ENCODE measurements at regions not wholly inside any gene's neighbourhood (a gene's known extent, or its start where the extent isn't known, plus 50 kb on each side); places are given as distances from the start of the nearest gene placed in this dataset.

DNA sequence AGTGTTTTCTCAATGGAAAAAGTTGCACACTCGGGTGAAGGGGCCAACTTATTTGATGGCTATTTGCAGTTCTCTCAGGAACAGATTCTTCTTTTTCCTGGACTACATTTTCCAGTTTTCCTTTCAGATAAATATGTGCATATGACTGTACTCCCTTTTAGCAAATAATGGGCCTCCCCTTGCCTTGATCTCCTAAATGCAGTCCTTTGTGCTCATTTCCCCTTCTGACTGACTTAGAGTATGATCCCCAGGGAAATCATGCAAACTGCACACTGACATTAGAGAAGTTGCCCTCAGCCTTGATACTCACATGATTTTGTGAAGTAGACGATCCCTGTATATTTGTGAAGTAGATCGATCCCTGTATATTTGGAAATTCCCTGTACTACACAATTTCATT lies 492.9 kb upstream of the NOVA1 start:
- no peak for DNase-seq (ENCODE audit: low read depth in 2 of 2)

DNA sequence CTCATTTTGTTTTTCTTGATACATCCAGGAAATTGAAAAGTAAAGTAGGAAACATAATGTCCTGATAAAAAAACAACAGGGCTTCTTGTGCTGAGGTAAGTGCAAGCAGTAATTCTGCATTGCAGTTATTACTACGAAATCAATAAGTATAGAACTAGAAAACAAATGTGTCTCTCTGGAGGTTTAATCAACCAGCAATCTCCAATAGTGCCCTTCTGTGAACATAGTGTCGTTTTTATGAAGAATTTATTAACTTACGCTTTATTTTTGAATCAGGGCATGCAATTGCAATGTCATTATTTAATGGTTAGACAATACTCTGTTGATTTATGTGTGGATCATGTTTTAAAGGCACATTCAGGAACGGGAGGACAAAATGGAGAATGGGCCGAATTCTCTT lies 494.1 kb upstream of the NOVA1 start:
- no peak for DNase-seq (ENCODE audit: low read depth in 2 of 2)

DNA sequence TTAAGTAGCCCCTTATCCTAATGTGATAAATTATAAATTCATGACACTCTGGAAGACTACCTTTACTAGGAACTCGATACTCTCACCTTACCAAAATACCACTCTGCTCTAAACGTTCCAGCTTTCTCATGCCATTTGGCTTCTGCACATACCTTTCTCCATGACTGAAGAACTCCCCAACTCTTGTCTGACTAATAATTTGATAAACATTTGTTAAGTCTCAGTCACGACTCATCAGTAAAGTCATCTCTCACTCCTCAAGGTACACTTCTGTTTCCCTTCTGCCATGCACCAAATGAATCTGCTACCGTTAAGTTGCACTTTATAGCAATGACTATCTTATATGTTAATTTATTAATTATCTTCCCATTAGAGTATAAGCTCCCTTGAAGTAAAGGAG lies 498.3 kb upstream of the NOVA1 start:
- DNase-seq (ENCODE audit: low read depth in 2 of 2) = no peak

DNA sequence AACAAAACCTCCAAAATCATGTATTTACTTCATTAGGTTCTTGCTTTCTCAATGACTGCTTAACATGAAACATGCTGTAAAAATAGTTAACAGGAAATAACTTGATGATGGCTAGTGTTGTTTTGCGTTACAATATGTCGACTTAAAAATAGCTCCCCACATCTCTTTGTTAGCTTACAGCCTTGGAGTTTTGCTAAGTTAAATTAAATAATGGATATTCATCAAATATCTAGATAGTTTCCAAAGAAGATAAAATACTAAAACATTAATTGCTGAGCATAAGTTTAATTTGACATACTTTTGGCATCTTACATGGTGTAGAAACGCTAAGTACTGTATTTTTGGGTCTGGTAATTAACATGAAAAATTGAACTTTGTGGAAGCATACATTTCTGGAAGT lies 500.6 kb upstream of the NOVA1 start:
- no peak for DNase-seq (ENCODE audit: low read depth in 2 of 2)

DNA sequence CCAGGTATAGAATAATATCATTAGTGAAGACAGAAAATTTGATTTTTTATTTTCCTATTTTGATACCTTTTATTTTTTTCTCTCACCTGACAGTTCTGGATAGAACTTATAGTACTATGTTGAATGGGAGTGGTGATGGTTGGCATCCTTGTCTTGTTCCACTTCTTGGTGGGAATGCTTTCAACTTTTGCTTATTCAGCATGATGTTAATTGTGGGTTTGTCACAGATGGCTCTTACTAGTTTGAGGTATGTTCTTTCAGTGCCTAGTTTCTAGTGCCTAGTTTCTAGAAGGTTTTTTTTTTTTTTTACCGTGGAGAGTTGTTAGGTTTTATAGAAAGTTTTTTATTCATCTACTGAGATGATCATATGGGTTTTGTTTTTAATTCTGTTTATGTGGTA lies 516.3 kb upstream of the NOVA1 start:
- no peak for DNase-seq (ENCODE audit: low read depth in 2 of 2)

DNA sequence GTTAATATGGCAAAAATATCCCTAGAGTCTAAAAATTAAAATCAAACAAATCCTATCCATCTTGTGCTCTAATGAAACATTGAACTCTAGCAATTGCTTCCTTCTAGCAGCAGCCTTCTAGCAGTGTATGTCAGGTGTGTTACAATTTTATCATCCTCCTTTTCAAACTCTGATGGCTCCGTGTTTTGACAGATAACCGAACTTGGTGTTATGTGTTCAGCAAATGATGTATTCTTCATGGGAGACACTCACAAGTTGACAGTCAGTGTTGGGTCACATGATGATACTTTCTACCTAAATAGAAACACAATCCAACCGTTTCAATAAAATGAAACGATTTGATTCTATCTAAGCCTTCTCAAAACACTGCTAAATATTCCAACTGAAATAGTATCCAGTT lies 525.3 kb upstream of the NOVA1 start:
- DNase-seq (ENCODE audit: low read depth in 2 of 2) = no peak

DNA sequence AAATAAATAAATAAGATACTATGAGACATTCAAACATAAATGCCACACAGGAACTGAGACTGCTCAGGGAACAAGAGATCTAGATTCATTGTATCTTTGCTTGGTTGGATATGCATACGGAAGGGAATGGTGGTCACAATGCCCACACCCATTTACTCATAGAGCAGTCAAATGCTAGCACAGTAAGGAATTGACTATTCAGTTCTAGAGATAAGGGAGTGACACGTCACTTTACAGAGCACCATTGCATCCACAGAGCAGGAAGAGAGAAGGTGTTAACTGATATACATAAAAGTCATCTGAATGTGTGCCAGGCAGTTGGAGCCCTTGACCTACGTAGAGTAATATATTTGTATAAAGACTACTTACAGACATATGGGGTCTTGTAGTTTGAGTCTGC lies 530.0 kb upstream of the NOVA1 start:
- no peak for DNase-seq (ENCODE audit: low read depth in 2 of 2)

DNA sequence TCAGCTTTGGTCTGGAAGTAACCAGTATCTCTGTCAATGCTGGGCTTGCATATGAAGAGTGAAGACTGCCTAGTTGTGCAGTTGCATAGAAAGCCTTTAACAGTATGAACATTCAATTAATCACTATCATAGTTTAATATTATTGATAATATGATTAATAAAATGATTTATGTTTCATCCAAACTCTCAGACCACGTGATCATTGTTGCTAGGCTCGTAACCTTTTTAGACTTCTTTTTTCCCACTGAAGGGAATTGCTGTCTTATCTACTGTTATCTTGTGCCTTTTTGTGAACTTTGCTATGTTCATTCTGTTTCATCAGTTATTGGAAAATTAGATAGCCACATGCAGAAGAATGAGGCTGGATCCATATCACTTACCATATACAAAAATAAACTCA lies 536.4 kb upstream of the NOVA1 start:
- DNase-seq (ENCODE audit: low read depth in 2 of 2) = no peak

DNA sequence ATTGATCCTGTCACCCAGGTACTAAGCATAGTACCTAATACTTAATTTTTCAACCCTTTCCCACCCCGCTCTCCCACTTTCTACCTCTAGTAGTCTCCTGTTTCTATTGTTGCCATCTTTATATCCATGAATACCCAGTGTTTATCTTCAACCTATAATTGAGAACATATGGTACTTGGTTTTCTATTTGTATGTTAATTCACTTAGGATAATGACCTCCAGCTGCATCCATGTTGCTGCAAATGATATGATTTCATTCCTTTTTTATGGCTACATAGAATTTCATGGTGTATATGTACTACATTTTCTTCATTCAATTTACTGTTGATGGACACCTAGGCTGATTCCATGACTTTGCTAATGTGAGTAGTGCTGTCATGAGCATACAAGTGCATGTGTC lies 547.3 kb upstream of the NOVA1 start:
- DNase-seq (ENCODE audit: low read depth in 2 of 2) = no peak

DNA sequence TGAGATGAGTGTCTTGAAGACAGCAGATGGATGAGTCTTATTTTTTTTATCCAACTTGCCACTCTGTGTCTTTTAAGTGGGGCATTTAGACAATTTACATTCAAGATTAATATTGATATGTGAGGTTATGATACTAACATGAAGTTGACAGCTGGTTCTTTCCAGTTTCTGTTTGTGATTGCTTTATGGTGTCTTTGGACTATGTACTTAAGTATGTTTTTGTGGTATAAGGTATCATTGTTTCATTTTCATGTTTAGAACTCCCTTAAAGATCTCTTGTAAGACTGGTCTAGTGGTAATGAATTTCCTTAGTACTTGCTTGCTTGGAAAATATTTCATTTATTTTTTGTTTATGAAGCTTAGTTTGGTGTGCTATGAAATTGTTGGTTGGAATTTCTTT lies 550.3 kb upstream of the NOVA1 start:
- DNase-seq (ENCODE audit: low read depth in 2 of 2) = no peak

DNA sequence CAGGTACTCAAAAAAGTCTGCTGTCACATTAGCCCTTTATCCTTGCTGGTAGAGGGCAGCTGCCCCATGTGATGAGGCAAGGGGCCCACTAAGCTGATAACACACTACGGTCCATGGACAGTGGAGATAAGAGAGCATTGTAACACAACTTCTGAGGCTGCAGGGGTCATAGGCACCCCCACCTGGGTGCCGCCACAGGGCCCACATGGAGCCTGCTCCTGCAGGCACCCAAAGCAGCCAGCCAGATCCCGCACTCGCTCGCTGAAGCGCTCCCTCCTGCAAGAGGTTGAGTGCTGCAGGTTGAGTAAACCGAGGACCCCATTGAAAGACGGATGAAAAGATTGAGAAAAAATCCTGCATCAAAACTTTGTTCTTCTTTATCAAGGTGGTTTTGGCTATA lies 566.3 kb upstream of the NOVA1 start:
- no peak for DNase-seq (ENCODE audit: low read depth in 2 of 2)

DNA sequence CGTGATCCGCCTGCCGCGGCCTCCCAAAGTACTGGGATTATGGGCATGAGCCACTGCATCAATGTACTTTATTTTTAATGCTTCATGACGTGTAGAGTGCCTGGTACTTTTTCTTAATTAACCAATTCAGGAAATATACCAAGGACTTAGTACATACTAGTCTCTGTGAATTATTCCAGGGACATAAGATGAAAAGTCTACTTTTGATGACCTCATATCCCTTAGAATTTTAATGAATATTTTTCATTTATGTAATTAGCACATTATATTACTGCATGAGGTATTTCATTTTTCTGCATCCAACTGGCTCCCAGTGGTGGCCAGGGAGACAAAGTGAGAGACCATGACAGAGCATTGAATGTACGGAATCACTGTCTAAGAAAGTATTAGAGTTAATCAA lies 577.7 kb upstream of the NOVA1 start:
- no peak for DNase-seq (ENCODE audit: low read depth in 2 of 2)

DNA sequence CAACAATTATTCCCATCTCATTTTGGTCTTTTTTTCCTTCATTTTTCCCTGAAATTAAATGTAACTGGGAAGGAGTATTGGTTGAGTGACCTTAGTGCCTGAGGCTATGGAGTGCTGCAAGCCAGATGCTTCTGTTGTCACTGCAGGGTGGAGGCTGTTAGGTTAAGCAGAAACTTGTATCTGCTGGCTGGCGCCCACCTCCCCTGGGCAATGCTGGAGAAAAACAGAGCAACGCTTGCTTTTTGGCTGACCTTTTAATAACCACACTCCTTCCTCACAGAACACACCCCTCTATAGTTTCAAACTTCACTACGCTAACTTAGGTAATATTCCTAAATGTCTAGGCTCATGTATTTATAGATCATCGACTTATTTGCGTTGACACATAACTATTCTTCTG lies 583.5 kb upstream of the NOVA1 start:
- no peak for DNase-seq (ENCODE audit: low read depth in 2 of 2)

DNA sequence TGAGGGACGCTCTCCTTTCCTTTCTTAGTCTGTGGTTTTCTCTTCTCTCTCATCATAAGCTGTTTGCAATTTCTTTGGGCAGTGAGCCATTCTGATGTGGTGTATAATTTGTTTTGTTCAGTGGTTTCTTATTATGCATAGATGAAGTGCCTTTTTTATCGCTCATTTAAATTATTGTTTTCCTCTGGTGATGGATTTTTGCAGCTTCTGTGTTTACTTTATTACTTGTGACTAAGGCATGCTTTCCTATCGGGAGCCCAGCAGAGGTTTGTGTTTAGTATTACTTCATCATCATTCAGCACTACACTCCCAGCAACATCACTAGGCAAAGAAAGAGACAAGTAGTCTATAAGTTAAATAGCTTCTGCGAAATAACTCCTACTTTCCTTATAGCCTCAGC lies 586.6 kb upstream of the NOVA1 start:
- peak; percentile 32 to 34 for DNase-seq (ENCODE audit: low read depth in 2 of 2)

DNA sequence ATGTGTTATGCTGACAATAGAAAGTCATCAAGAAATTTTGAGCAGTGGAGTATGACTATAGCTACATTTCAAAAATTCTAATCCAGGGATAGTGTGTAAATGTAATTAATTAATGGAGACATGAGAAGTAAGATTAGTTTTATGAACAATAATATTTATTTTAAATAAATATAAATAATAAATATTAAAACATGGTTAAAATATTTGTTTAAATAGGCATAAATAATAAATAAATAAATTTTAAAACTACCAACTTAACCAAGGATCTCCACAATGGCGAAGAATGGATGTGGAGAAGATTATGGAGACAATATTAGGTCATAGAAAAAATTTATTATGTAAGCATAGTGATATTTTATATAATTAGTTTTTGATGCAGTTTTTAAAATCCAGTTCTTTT lies 588.2 kb upstream of the NOVA1 start:
- no peak for DNase-seq (ENCODE audit: low read depth in 2 of 2)

DNA sequence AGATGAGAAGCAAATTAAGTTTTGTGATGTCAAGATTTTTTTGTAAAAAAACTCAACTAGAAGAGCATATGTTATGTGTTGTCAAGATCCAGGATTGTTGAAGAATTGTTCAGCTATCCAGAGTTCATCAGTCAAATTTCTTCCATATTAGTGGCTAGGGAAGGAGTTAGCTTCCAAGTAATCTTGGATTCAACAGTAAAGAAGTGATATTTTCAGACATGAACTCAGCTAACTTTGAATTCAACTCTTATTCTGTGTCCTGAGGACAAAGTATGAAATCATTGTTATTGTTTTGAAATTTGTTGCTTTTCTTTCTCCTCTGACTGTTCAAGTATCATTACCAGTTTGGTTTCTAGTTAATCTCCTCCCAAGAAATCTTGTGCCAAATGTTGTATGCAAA lies 589.3 kb upstream of the NOVA1 start:
- no peak for DNase-seq (ENCODE audit: low read depth in 2 of 2)

DNA sequence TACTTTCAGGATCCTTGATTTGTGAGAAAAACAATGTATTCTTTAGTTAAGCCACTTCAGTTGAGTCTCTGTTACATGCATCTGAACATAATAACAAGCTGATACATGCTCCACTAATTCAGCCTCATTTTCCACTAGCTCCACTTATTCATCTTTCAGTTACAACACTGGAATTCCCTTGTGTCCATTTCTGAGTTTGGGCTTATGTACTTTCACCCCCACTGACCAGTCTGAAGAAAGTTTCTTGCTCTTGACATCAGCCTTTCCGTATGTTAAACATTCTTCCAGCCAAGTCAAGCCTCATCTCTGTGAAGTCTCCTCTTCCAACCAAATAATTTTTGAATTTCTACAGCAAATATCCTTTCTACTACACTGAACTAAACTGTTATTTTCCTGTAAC lies 592.5 kb upstream of the NOVA1 start:
- DNase-seq (ENCODE audit: low read depth in 2 of 2) = no peak

DNA sequence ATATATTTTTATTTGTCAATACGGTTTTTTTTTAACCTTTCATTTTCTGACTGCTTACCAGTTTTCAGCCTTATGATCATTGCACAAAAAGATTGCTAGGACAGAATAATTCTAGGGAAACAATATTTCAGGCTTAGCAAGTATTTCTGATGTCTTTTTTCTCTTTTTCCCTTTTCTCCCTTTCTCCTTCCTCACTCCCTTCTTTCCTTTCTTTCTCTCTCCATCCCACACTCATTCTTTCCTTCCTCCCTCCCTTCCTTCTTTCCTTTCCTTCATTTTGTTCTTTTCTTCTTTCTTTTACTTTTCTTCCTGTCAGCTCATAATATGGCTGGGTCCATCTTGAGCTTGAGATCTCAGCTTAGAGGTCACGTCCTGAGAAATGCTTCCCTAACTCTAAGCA lies 601.4 kb upstream of the NOVA1 start:
- no peak for DNase-seq (ENCODE audit: low read depth in 2 of 2)

DNA sequence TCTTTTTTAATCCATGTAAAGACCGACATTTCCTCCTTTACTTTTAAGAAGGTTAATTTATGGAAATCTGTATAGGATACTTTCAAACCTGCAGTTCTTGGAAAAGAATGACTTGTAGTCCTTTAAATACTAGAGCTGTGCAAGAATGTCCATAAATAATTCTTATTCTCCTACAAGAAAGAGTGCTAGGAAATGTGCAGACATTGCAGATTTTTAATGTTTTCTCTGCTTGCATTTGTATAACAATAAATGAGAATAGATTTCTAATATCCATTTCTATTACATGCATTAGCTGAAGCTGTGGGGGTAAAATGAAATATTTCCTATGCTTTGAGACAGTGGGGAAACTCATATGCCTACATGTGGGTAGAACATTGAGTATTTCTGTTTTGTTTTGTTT lies 607.2 kb upstream of the NOVA1 start:
- no peak for DNase-seq (ENCODE audit: low read depth in 2 of 2)

DNA sequence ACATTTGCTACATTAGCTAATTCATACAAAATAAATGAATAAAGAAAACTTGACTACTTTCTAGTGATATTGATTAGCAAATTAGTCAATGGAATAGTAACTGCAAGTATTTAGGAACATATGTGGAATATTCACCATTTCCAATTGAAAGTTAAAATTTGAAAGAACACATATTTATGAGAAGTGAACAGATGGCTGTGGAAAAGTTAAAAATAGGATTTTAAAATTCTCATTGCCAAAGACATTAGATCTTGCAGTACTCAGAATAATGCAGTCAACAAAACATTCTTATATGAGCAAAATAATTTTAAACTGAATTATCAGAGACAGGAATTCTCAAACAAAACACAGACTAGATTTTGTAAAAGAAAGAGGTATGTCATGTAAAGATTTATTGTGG lies 613.9 kb upstream of the NOVA1 start:
- no peak for DNase-seq (ENCODE audit: low read depth in 2 of 2)

DNA sequence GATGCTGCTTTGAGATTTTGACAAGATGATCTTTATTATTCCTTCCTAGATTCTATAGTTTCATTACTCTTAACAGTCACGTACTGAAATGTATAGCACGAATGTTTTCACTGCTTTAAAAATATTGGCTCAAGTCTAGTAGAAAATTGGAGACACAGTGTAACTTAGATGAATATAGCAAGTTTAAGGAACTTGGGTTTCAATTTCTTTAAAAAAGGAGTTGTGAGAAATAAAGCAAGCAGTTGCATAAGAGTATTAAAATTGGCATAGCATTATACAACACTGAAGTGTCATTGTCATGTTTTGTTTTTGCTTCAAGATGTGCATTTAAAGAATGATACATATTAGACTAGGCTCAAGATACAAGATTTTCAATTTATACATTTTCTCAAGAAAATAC lies 624.8 kb upstream of the NOVA1 start:
- no peak for DNase-seq (ENCODE audit: low read depth in 2 of 2)

DNA sequence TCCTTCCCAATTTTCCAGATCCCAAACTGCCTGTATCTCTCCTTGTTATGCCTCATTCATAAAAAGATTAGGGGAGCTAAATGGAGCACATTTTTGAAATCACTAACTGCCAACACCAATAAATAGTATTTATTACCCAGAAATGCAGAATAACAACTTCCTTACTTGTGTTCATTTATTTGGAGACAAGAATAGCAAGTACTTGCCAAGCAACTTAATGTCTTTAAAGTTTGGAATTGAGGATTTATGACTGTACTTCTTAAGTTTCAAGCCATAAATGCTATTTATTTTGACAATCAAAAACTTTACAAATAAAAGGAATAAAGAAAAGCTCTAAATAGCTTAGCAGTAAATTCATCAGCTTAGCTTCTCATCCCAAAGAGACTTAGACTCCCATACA lies 626.1 kb upstream of the NOVA1 start:
- no peak for DNase-seq (ENCODE audit: low read depth in 2 of 2)

DNA sequence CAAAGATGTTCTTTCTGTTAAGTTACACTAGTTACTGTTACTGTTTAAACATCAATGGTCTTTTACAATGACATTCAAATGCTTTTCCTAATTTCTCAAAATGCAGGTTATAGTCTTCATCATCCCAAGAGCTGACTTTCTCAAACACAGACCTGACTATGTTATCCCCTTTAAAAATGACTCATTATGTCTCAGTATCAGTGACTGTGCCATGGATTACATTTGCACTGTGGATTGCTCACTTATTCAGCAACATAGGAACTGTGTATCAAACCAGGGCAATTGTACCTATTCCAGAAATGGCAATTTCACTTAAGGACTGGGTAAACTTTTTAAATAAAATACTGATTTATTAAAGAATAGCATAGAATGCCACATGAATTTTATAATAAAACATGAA lies 630.2 kb upstream of the NOVA1 start:
- DNase-seq (ENCODE audit: low read depth in 2 of 2) = no peak

DNA sequence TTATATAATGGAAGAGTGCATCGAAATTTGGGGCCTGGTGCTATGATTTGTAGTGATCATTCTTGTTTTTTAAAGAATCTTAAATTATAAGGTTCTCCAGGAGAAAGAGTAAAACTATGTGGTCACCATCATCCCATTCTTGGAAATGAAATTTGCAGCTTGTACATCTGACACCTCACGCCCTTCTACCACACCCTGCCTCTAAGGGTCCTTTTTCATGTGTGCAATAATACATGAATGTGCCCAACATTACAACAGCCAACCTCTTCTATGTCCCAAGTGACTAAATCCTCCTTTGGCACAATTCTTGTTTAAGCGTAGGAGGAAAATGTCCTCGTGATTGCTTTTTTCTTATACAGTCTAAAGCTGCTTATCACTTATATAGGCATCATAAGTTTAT lies 636.5 kb upstream of the NOVA1 start:
- DNase-seq (ENCODE audit: low read depth in 2 of 2) = no peak

DNA sequence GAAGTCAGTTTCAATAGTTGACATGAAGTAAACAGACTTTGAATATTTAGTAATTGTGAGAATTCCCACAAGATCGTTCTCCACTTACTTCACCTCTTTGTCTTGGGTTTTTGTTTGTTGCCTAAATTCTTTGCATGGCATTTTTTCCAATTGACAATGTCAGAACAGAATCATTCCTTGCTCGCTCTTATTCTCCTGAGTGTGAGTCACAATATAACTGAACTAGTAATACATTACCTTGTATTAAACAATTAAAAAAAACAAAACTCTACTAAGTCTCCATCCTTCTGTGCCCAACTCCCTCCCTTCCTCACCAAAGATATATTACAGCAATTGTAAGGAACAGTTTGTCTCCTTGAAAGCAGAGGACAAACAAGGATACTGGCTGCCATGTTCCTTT lies 638.8 kb upstream of the NOVA1 start:
- no peak for DNase-seq (ENCODE audit: low read depth in 2 of 2)
